Ovary (tissue), 7 donors: ENCODE measurements at regions not wholly inside any gene's neighbourhood (a gene's known extent, or its start where the extent isn't known, plus 50 kb on each side); places are given as distances from the start of the nearest gene placed in this dataset.

Experiments used
- DNase-seq, 5 donors: peaks; one replicate each; pipeline ENCODE4 v3.0.0-alpha.2; 2019 to 2020
- H3K27ac ChIP-seq, 2 donors: fragments of 200-600 bp; one replicate each; pipeline versions ENCODE4 v1.5.1 to v1.8.0; 2019 to 2022
- H3K27me3 ChIP-seq: fragments of 200-600 bp; one replicate; pipeline ENCODE4 v1.8.0; 2022
- H3K36me3 ChIP-seq: fragments of 200-600 bp; sonication (generic); one replicate; pipeline ENCODE4 v1.5.1; 2019
- H3K4me1 ChIP-seq: one replicate; pipeline ENCODE4 v1.8.1; 2013; ENCODE audit warnings: mild to moderate bottlenecking, moderate library complexity; ENCODE audit not compliant: insufficient read depth
- H3K4me3 ChIP-seq: fragments of 200-600 bp; sonication (generic); one replicate; pipeline ENCODE4 v1.5.1; 2017
- H3K9me3 ChIP-seq, 2 donors: fragments of 200-600 bp in 1 of 2; sonication (generic) in 1 of 2; one replicate each; pipeline versions ENCODE4 v1.5.1 to v1.8.1; 2013 to 2019; ENCODE audit warnings: mild to moderate bottlenecking in 1 of 2, moderate library complexity in 1 of 2
- EP300 ChIP-seq: sonication (generic); formaldehyde crosslinking; IDR thresholded peaks from one replicate; pipeline ENCODE4 v1.6.1; 2017; ENCODE audit warnings: antibody characterized with exemption
- POLR2A ChIP-seq: fragments of 450-650 bp; IDR thresholded peaks from one replicate; pipeline ENCODE4 v1.6.1; 2017; ENCODE audit warnings: antibody characterized with exemption, mild to moderate bottlenecking, moderate library complexity
- WGBS, 3 donors: extraction: QIAGEN DNeasy Blood & Tissue Kit in 1 of 3; methylation state at CpG; one replicate each; pipeline versions ENCODE4 v1.1.5 to v1.1.7; 2013 to 2017; 5-methylcytosine and 5-hydroxymethylcytosine counted together
- intact Hi-C, 4 donors: fragments of 100-400 bp; cut with DNase I; formaldehyde crosslinking; loops; one replicate each; pipeline versions ENCODE4 v1.11.0 to v1.15.1; 2022 to 2023
- TF ChIP-seq, protein P1 (sequence below), 3 donors: fragments of 450-650 bp in 2 of 3; fragments of 200-600 bp in 1 of 3; IDR thresholded peaks; one replicate each; pipeline versions ENCODE4 v1.5.1 to v1.8.0; 2016 to 2022; ENCODE audit warnings: antibody characterized with exemption in 3 of 3, mild to moderate bottlenecking in 1 of 3
- donor health status: DM: no; HTN: no; CAD: no; lungs with moderate emphysema.
- donor health status: DM: no; HTN: no; CAD: no.
- donor health status: Bipolar disorder and iron deficiency.
- donor health status: DM: no; HTN: no; CAD: no.
- donor health status: DM: yes; HTN: yes; CAD: no.

DNA sequence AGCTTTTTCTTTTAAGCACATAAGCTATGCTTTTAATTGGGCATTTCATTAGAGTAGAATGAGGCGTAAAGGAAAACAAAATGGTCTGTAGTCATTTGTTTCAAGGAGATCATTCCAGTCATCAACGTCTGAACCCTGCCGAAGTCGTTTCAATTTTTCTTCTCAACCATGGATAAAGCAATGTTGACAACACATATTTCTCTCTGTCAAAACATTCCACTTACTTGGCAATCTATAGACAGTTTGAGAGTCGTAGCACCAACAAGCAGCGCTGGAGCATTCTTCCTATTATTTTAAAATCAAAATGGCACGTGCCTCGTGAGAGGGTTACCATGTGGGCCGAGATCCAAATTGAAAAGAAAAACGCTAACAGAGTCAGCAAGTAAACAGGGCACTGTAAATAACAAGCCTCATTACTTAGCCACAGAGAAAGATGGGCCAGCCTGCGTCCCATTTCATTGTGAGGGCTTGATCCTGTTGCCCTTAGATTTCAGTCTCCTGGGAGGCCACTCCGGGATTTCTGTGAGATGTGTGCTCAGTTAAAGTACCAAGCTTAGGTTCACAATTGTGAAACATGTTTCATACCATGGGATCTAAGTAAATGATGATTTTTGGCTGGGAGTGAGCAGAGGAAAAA lies 422.9 kb downstream of the DTWD2 start:
- H3K27me3 ChIP-seq, result no peaks in the 10 kb centered on the region
- intact Hi-C loops, result no loop called here
- H3K4me1 ChIP-seq, result no peaks in the 10 kb centered on the region
- H3K9me3 ChIP-seq, result no peaks in the 10 kb centered on the region
- 82 to 85% (median 84%) methylated on average over 12 of the region's 12 CpGs for WGBS, 3 donors
- no peak overlapping the region for H3K27ac ChIP-seq
- H3K4me3 ChIP-seq, result no peak overlapping the region
- no peaks in the 10 kb centered on the region for H3K36me3 ChIP-seq
- DNase-seq, result no peak
- TF ChIP-seq, protein P1, sequence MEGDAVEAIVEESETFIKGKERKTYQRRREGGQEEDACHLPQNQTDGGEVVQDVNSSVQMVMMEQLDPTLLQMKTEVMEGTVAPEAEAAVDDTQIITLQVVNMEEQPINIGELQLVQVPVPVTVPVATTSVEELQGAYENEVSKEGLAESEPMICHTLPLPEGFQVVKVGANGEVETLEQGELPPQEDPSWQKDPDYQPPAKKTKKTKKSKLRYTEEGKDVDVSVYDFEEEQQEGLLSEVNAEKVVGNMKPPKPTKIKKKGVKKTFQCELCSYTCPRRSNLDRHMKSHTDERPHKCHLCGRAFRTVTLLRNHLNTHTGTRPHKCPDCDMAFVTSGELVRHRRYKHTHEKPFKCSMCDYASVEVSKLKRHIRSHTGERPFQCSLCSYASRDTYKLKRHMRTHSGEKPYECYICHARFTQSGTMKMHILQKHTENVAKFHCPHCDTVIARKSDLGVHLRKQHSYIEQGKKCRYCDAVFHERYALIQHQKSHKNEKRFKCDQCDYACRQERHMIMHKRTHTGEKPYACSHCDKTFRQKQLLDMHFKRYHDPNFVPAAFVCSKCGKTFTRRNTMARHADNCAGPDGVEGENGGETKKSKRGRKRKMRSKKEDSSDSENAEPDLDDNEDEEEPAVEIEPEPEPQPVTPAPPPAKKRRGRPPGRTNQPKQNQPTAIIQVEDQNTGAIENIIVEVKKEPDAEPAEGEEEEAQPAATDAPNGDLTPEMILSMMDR (IDR thresholded peaks at IDR 0.05), result no peak
- TF ChIP-seq POLR2A, result no peak
- TF ChIP-seq EP300, result no peak

DNA sequence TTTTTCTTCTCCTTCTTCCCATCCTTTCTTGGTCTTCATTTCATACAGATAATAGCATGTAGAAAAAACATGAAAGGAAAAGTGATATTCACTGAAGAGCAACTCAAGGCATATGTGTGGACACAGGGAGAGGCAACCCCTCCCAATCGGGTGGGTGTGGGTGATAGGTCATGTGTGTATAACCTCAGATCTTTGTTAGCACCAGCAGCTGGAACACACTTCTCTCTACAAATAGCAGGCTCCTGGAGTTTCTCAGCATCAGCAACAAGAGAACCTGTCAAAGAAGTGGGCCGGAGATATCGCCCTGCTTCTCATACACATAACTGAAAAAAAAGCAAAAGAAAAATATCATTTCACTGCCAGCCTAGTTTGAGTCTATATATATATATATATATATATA lies 426.4 kb downstream of the DTWD2 start:
- WGBS, 3 donors, result 75 to 80% (median 76%) methylated on average over 3 of the region's 3 CpGs
- Histone ChIP-seq H3K4me3 (no peak overlapping the region), H3K36me3 (no peaks in the 10 kb centered on the region), H3K27ac (no peak overlapping the region), H3K9me3 (no peaks in the 10 kb centered on the region), H3K27me3 (no peaks in the 10 kb centered on the region), H3K4me1 (no peaks in the 10 kb centered on the region)
- no peak for DNase-seq
- intact Hi-C loops, result no loop called here
- TF ChIP-seq EP300 (no peak), POLR2A (no peak)
- TF ChIP-seq, protein P1 (IDR thresholded peaks at IDR 0.05), result no peak

DNA sequence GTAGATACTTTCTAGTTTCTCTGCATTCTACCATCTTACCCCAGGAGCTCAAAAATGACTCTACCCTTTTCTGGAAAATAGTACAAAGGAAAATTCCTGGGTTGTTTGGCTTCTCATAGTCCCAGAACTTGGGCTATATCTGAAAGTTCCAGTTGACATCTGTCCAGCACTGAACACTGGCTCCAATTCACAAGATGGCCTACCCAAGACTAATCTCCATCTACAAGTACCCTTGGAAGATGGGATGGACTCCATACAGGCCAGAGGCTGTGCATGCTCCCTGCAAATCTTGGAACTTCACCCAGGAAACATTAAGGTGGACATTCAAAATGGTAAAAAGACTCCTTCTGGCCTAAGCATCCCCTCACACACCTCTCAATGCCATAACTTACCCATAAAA lies 427.1 kb downstream of the DTWD2 start:
- H3K36me3 ChIP-seq, result no peaks in the 10 kb centered on the region
- no peaks in the 10 kb centered on the region for H3K4me1 ChIP-seq
- H3K4me3 ChIP-seq, result no peak overlapping the region
- H3K9me3 ChIP-seq, result no peaks in the 10 kb centered on the region
- no peaks in the 10 kb centered on the region for H3K27me3 ChIP-seq
- intact Hi-C loops, result no loop called here
- TF ChIP-seq EP300 (no peak), POLR2A (no peak)
- TF ChIP-seq, protein P1 (IDR thresholded peaks at IDR 0.05), result no peak
- no peak overlapping the region for H3K27ac ChIP-seq
- no peak for DNase-seq

DNA sequence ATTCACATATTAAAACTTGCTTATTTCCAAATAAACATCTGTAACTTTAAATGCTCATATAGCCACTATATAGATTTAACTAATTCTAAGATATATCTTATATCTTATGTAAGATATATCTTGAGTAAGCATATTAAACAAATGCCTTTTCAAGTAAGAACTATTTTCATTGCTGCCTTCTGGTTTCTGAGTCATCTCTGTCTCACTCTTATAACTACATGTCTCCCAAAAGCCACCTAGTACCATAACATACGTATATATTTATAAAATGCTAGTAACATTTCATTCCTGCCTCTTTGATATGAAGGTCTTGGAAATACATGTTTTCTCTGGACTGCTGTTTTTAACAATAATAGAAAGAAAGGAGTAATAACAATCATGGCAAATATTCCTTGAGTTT lies 429.5 kb downstream of the DTWD2 start:
- H3K4me1 ChIP-seq, result no peaks in the 10 kb centered on the region
- intact Hi-C loops, result no loop called here
- no peaks in the 10 kb centered on the region for H3K36me3 ChIP-seq
- no peak for TF ChIP-seq EP300
- DNase-seq, result no peak
- no peak overlapping the region for H3K4me3 ChIP-seq
- no peaks in the 10 kb centered on the region for H3K9me3 ChIP-seq
- H3K27ac ChIP-seq, result no peak overlapping the region
- H3K27me3 ChIP-seq, result no peaks in the 10 kb centered on the region
- WGBS, 3 donors, result 37 to 56% (median 43%) methylated on average over 1 of the region's 1 CpG

DNA sequence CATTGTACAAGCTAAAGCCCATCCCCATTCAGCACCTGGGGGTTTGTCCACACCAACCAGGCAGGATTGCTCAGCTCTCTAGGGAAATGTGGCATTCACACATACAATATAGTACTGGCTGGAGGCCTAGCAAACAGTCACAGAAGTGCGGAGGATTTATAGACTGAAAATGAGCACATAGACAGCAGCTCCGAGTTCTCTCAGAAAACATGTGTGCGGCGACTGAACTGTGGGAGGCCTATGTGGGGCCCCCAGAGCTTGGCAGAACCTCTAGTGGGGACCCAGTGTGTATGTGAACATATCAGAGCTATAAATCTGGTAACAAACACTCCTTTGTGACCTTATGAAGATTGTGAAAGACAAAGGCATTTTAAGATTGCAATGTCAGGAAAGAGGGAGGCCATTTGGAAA lies 431.1 kb downstream of the DTWD2 start:
- intact Hi-C loops, result no loop called here
- no peaks in the 10 kb centered on the region for H3K4me1 ChIP-seq
- H3K4me3 ChIP-seq, result no peak overlapping the region
- H3K9me3 ChIP-seq, result no peaks in the 10 kb centered on the region
- 95 to 97% (median 97%) methylated on average over 4 of the region's 4 CpGs for WGBS, 3 donors
- no peak overlapping the region for H3K27ac ChIP-seq
- no peaks in the 10 kb centered on the region for H3K36me3 ChIP-seq
- no peaks in the 10 kb centered on the region for H3K27me3 ChIP-seq
- DNase-seq, result no peak
- no peak for TF ChIP-seq EP300
- TF ChIP-seq, protein P1 (IDR thresholded peaks at IDR 0.05), result no peak
- no peak for TF ChIP-seq POLR2A
